Adrenal gland (tissue), 9 donors: ENCODE measurements at regions not wholly inside any gene's neighbourhood (a gene's known extent, or its start where the extent isn't known, plus 50 kb on each side); places are given as distances from the start of the nearest gene placed in this dataset.

Source experiments
- DNase-seq, 7 donors: peaks; one replicate each; pipeline ENCODE4 v3.0.0-alpha.2; 2019 to 2020
- H3K27ac ChIP-seq, 5 donors: fragments of 200-600 bp; sonication (generic) in 4 of 5; 1 replicate in 3 of 5; 2 replicates in 2 of 5; pipeline versions ENCODE4 v1.5.1 to v1.8.0; 2016 to 2020; ENCODE audit warnings: mild to moderate bottlenecking in 1 of 5
- H3K27me3 ChIP-seq: fragments of 200-600 bp; 2 replicates; pipeline ENCODE4 v1.8.0; 2021
- H3K36me3 ChIP-seq, 2 donors: fragments of 200-600 bp; replicated peaks in 1 of 2; 1 replicate in 1 of 2; 2 replicates in 1 of 2; pipeline versions ENCODE4 v1.5.1 to v1.8.0; 2018 to 2022
- H3K4me1 ChIP-seq, 2 donors: fragments of 200-600 bp; replicated peaks in 1 of 2; 1 replicate in 1 of 2; 2 replicates in 1 of 2; pipeline versions ENCODE4 v1.5.1 to v1.8.0; 2018 to 2021
- H3K4me3 ChIP-seq, 4 donors: fragments of 200-600 bp; sonication (generic) in 3 of 4; one replicate each; pipeline ENCODE4 v1.5.1; 2016 to 2018
- H3K9me3 ChIP-seq, 3 donors: fragments of 200-600 bp; sonication (generic) in 1 of 3; replicated peaks in 1 of 3; 1 replicate in 2 of 3; 2 replicates in 1 of 3; pipeline versions ENCODE4 v1.5.1 to v1.8.0; 2016 to 2021
- POLR2A ChIP-seq, 2 donors: fragments of 450-650 bp; IDR thresholded peaks; one replicate each; pipeline ENCODE4 v1.6.1; 2017; ENCODE audit warnings: antibody characterized with exemption in 2 of 2, mild to moderate bottlenecking in 2 of 2, moderate library complexity in 1 of 2
- WGBS, 4 donors: extraction: QIAGEN DNeasy Blood & Tissue Kit in 2 of 4; methylation state at CpG; one replicate each; pipeline versions ENCODE4 v1.1.5 to v1.1.7; 2013 to 2017; 5-methylcytosine and 5-hydroxymethylcytosine counted together
- intact Hi-C, 2 donors: fragments of 100-400 bp; cut with DNase I; formaldehyde crosslinking; loops; one replicate each; pipeline versions ENCODE4 v1.14.1 to v1.15.0; 2022 to 2023
- TF ChIP-seq, protein P1 (sequence below), 6 experiments: fragments of 450-650 bp in 4 of 6; fragments of 200-600 bp in 2 of 6; sonication (generic) in 1 of 6; IDR thresholded peaks; 1 replicate in 5 of 6; 2 replicates in 1 of 6; pipeline versions ENCODE4 v1.5.1 to v1.8.0; 2016 to 2021; ENCODE audit warnings: antibody characterized with exemption in 6 of 6, mild to moderate bottlenecking in 2 of 6, moderate library complexity in 1 of 6
- donor health status: healthy with polysubstance abuse.
- donor health status: Bipolar disorder and iron deficiency.
- donor health status: DM: yes; HTN: yes; CAD: no.
- donor health status: DM: no; HTN: no; CAD: no.
- donor health status: DM: no; HTN: no; CAD: no.

- Histone ChIP-seq H3K9me3 (no peaks in the 10 kb centered on the region), H3K27me3 (no peaks in the 10 kb centered on the region), H3K27ac (no peak overlapping the region), H3K4me3 (no peak overlapping the region), H3K36me3 (no peaks in the 10 kb centered on the region), H3K4me1 (peaks cover 19 to 26% of the 10 kb centered on the region in 2 donors)
- intact Hi-C loops, result loop anchor here in 1 of 2 donors (5.0 kb wide), 1 partner anchor 44 kb away; no protein-coding TSS in a partner anchor
- TF ChIP-seq, protein P1, sequence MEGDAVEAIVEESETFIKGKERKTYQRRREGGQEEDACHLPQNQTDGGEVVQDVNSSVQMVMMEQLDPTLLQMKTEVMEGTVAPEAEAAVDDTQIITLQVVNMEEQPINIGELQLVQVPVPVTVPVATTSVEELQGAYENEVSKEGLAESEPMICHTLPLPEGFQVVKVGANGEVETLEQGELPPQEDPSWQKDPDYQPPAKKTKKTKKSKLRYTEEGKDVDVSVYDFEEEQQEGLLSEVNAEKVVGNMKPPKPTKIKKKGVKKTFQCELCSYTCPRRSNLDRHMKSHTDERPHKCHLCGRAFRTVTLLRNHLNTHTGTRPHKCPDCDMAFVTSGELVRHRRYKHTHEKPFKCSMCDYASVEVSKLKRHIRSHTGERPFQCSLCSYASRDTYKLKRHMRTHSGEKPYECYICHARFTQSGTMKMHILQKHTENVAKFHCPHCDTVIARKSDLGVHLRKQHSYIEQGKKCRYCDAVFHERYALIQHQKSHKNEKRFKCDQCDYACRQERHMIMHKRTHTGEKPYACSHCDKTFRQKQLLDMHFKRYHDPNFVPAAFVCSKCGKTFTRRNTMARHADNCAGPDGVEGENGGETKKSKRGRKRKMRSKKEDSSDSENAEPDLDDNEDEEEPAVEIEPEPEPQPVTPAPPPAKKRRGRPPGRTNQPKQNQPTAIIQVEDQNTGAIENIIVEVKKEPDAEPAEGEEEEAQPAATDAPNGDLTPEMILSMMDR (IDR thresholded peaks at IDR 0.05), result no peak
- no peak for TF ChIP-seq POLR2A (IDR thresholded peaks at IDR 0.05)
- no peak for DNase-seq
- WGBS, 4 donors, result 85 to 96% (median 91%) methylated on average over 1 of the region's 1 CpG
Measured at GRCh38 chr4:77431546-77431945, 174.1 kb upstream of the CXCL13 start.

DNA sequence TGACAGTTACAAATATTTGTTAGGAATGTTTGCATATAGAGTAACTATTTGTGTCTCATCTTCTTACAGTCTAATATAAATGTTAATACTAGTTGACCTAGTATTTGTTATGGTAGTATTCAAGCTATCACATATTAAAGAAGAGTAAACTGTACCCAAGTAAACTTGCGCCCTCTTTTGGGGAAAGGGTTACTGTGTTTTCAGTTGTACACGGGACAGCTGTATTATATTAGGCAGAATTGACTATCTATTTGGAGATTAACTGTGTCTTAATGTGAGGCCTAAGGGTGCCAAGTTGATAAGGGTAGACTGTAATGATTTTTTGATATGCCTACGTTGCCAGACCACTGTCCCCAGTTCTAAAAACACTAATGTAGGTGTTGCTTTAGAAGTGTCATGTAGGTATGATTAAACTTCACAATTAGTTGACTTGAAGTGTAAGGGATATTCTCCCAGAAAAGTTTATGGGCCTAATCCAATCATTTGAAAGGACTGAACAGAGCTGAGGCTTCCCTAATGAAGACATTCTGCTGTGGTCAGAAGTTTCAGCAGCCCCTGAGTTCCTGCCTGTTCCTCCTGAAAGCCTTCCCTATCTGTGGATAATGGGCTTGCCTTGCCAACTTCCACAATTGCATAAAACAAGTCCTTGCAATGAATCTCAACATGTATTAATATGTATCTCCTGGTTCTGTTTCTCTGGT lies 172.8 kb upstream of the CXCL13 start:
- Histone ChIP-seq H3K9me3 (no peaks in the 10 kb centered on the region), H3K27me3 (no peaks in the 10 kb centered on the region), H3K27ac (peak overlapping the region in 2 of 5 donors; percentile 34 to 49), H3K36me3 (no peaks in the 10 kb centered on the region), H3K4me3 (no peak overlapping the region), H3K4me1 (peaks cover 19 to 26% of the 10 kb centered on the region in 2 donors)
- TF ChIP-seq, protein P1 (IDR thresholded peaks at IDR 0.05), result no peak
- no peak for TF ChIP-seq POLR2A (IDR thresholded peaks at IDR 0.05)
- intact Hi-C loops, result loop anchor here in 1 of 2 donors (5.0 kb wide), 1 partner anchor 46 kb away; no protein-coding TSS in a partner anchor
- WGBS, 4 donors, result 57 to 78% (median 71%) methylated on average over 3 of the region's 3 CpGs
- no peak for DNase-seq

- no peak overlapping the region for H3K4me3 ChIP-seq
- intact Hi-C loops, result loop anchor here in 1 of 2 donors (5.0 kb wide), 1 partner anchor 46 kb away; no protein-coding TSS in a partner anchor
- peak overlapping the region in 2 of 5 donors; percentile 34 to 49 for H3K27ac ChIP-seq
Measured at GRCh38 chr4:77433418-77433733, 172.2 kb upstream of the CXCL13 start.

More at GRCh38 chr4:77433418-77433733, 172.2 kb upstream of the CXCL13 start:
- no peaks in the 10 kb centered on the region for H3K9me3 ChIP-seq
- no peaks in the 10 kb centered on the region for H3K27me3 ChIP-seq
- H3K36me3 ChIP-seq, result no peaks in the 10 kb centered on the region
- 1 to 8% (median 3%) methylated on average over 2 of the region's 2 CpGs for WGBS, 4 donors
- peaks cover 19 to 26% of the 10 kb centered on the region in 2 donors for H3K4me1 ChIP-seq
- TF ChIP-seq POLR2A (IDR thresholded peaks at IDR 0.05), result no peak
- TF ChIP-seq, protein P1 (IDR thresholded peaks at IDR 0.05), result peak; percentile 31 to 74 (median 52)
- DNase-seq, result peak in 4 of 7 donors; percentile 22 to 57 (median 33)
